ENCODE measurements at regions not wholly inside any gene's neighbourhood (a gene's known extent, or its start where the extent isn't known, plus 50 kb on each side); places are given as distances from the start of the nearest gene placed in this dataset.
"Not testable (repeated sequence)": the region's sequence is repeated elsewhere in the genome, so short reads cannot be mapped to it uniquely, and the experiment has no call there.

- DNase-seq, result no peak
Observed at GRCh38 chr9:82454509-82455190, 466.1 kb downstream of the SPATA31D1 start.

- DNase-seq, result no peak
Observed at GRCh38 chr9:82456642-82457041, 468.1 kb downstream of the SPATA31D1 start.

- DNase-seq, result no peak
Observed at GRCh38 chr9:82457298-82457697, 468.7 kb downstream of the SPATA31D1 start.

GRCh38 chr9:82457891-82458290 is 469.3 kb downstream of the SPATA31D1 start:
- no peak for DNase-seq

GRCh38 chr9:82458296-82458695 is 469.7 kb downstream of the SPATA31D1 start:
- no peak for DNase-seq

- peak; percentile 67 for DNase-seq
Observed at GRCh38 chr9:82466616-82467260, 478.2 kb downstream of the SPATA31D1 start.

- peak; percentile 55 for DNase-seq
Observed at GRCh38 chr9:82467436-82467835, 478.9 kb downstream of the SPATA31D1 start.

- DNase-seq, result no peak
Observed at GRCh38 chr9:82474235-82474634, 485.7 kb downstream of the SPATA31D1 start.

- DNase-seq, result no peak
Observed at GRCh38 chr9:82475584-82476301, 487.2 kb downstream of the SPATA31D1 start.

- DNase-seq, result no peak
Observed at GRCh38 chr9:82480921-82481320, 492.3 kb downstream of the SPATA31D1 start.

- no peak for DNase-seq
Observed at GRCh38 chr9:82487935-82488312, 499.4 kb downstream of the SPATA31D1 start.

GRCh38 chr9:82488313-82489200 is 500.0 kb downstream of the SPATA31D1 start:
- DNase-seq, result peak; percentile 97

- no peak for DNase-seq
Observed at GRCh38 chr9:82489201-82489821, 500.7 kb downstream of the SPATA31D1 start.

- DNase-seq, result peak; percentile 65
Observed at GRCh38 chr9:82490019-82490499, 501.5 kb downstream of the SPATA31D1 start.

- DNase-seq, result not testable (repeated sequence)
Observed at GRCh38 chr9:82490821-82491220, 502.2 kb downstream of the SPATA31D1 start.

- no peak for DNase-seq
Observed at GRCh38 chr9:82491604-82492003, 503.0 kb downstream of the SPATA31D1 start.

- no peak for DNase-seq
Observed at GRCh38 chr9:82492274-82492673, 503.7 kb downstream of the SPATA31D1 start.

- no peak for DNase-seq
Observed at GRCh38 chr9:82495884-82496777, 507.6 kb downstream of the SPATA31D1 start.

- DNase-seq, result peak; percentile 38
Observed at GRCh38 chr9:82498541-82499317, 510.2 kb downstream of the SPATA31D1 start.

GRCh38 chr9:82499337-82499736 is 510.8 kb downstream of the SPATA31D1 start:
- DNase-seq, result no peak

All from tongue (tissue), 1 donor.